GM23248 (cell line): ENCODE measurements at regions not wholly inside any gene's neighbourhood (a gene's known extent, or its start where the extent isn't known, plus 50 kb on each side); places are given as distances from the start of the nearest gene placed in this dataset.
A peak's percentile ranks its signal among the peaks of the same experiment; 100 is the strongest.
"Not testable (repeated sequence)": the region's sequence is repeated elsewhere in the genome, so short reads cannot be mapped to it uniquely, and the experiment has no call there.

Experiments used
- DNase-seq: peaks from one replicate; pipeline ENCODE4 v3.0.0-alpha.2; 2015
- H2AFZ ChIP-seq: fragments of 200-600 bp; sonication (generic); 2 replicates; pipeline ENCODE4 v1.6.1; 2016; ENCODE audit warnings: antibody characterized with exemption
- H3F3A ChIP-seq: fragments of 200-600 bp; sonication (generic); 2 replicates; pipeline ENCODE4 v1.6.1; 2016; ENCODE audit warnings: mild to moderate bottlenecking, antibody characterized with exemption, mixed run types; ENCODE audit not compliant: insufficient read depth
- H3K27ac ChIP-seq: fragments of 200-600 bp; sonication (generic); 2 replicates; pipeline ENCODE4 v1.5.1; 2016; ENCODE audit warnings: mild to moderate bottlenecking
- H3K27me3 ChIP-seq: fragments of 200-600 bp; sonication (generic); replicated peaks from 2 replicates; pipeline ENCODE4 v1.6.1; 2016; ENCODE audit warnings: mild to moderate bottlenecking; ENCODE audit not compliant: insufficient read depth
- H3K36me3 ChIP-seq: fragments of 200-600 bp; sonication (generic); 2 replicates; pipeline ENCODE4 v1.6.1; 2016; ENCODE audit warnings: low read depth, mild to moderate bottlenecking
- H3K4me1 ChIP-seq: fragments of 200-600 bp; sonication (generic); 2 replicates; pipeline ENCODE4 v1.6.1; 2016; ENCODE audit warnings: mild to moderate bottlenecking; ENCODE audit not compliant: insufficient read depth
- H3K4me2 ChIP-seq: fragments of 200-600 bp; sonication (generic); one replicate; pipeline ENCODE4 v1.6.1; 2016; ENCODE audit warnings: mild to moderate bottlenecking; ENCODE audit not compliant: unreplicated experiment
- H3K4me3 ChIP-seq: fragments of 200-600 bp; sonication (generic); 2 replicates; pipeline ENCODE4 v1.5.1; 2016; ENCODE audit warnings: mild to moderate bottlenecking
- H3K79me2 ChIP-seq: fragments of 200-600 bp; sonication (generic); 2 replicates; pipeline ENCODE4 v1.6.1; 2016; ENCODE audit warnings: mild to moderate bottlenecking; ENCODE audit not compliant: insufficient read depth
- H3K9ac ChIP-seq: fragments of 200-600 bp; sonication (generic); 2 replicates; pipeline ENCODE4 v1.6.1; 2016; ENCODE audit warnings: mild to moderate bottlenecking
- H3K9me2 ChIP-seq: fragments of 200-600 bp; sonication (generic); 2 replicates; pipeline ENCODE4 v1.6.1; 2016; ENCODE audit warnings: mixed run types, mild to moderate bottlenecking, moderate library complexity; ENCODE audit not compliant: insufficient read depth
- H3K9me3 ChIP-seq: fragments of 200-600 bp; sonication (generic); one replicate; pipeline ENCODE4 v1.6.1; 2017; ENCODE audit warnings: low read depth
- H4K20me1 ChIP-seq: fragments of 200-600 bp; sonication (generic); 2 replicates; pipeline ENCODE4 v1.6.0; 2016; ENCODE audit not compliant: insufficient read depth
- EZH2 ChIP-seq: fragments of 200-600 bp; sonication (generic); IDR thresholded peaks from 2 replicates; pipeline ENCODE4 v1.6.1; 2018; ENCODE audit warnings: antibody characterized with exemption, mild to moderate bottlenecking; ENCODE audit not compliant: insufficient read depth, poor library complexity, severe bottlenecking
- EZH2phosphoT487 ChIP-seq: fragments of 200-600 bp; sonication (generic); IDR thresholded peaks from 2 replicates; pipeline ENCODE4 v1.6.1; 2018; ENCODE audit warnings: antibody characterized with exemption, moderate library complexity, mild to moderate bottlenecking, low read depth; ENCODE audit not compliant: insufficient read depth
- WGBS, 2 experiments: methylation state at CpG; one replicate each; pipeline ENCODE4 v1.1.6; 2015 to 2017; ENCODE audit warnings: low lambda C conversion rate in 2 of 2, low coverage in 1 of 2; ENCODE audit errors: missing lambda C conversion rate in 2 of 2; 5-methylcytosine and 5-hydroxymethylcytosine counted together
- in situ Hi-C: fragments of 300-500 bp; cut with MboI; formaldehyde crosslinking; loops from 2 replicates; pipeline ENCODE4 v1.15.0; 2020

DNA sequence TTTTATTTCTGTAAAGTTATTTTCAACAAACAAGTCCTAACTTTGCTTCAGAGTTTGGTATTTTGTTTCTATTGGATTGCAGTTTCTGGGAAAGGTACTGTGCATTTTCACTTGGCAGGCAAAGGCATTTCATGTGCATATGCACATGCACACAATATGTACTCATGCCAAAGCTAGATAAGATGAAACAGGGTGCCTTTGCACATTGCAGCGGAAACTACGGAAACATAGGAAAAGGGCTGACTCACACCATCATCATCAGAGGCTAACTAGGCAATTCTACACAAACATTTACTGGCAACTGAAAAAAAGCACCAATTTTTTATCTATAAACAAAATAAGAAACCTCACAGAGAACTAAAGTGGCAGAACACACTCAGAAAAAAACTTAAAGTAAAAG lies 550.6 kb upstream of the NECTIN3 start:
- peak overlapping the region; percentile 62 for H2AFZ ChIP-seq
- H3F3A ChIP-seq = peaks cover 7% of the 10 kb centered on the region
- in situ Hi-C loops = no loop called here
- H3K4me3 ChIP-seq = no peak overlapping the region
- peak; percentile 89 for DNase-seq
- H4K20me1 ChIP-seq = no peaks in the 10 kb centered on the region
- peak overlapping the region; percentile 55 for H3K9ac ChIP-seq
- TF ChIP-seq EZH2phosphoT487 (no peak), EZH2 (no peak)
- peaks cover 16% of the 10 kb centered on the region for H3K4me1 ChIP-seq
- H3K4me2 ChIP-seq = peak overlapping the region; percentile 19
- H3K27ac ChIP-seq = peak overlapping the region; percentile 78
- 16 to 19% methylated on average over 2 of the region's 2 CpGs for WGBS, 2 experiments
- no peaks in the 10 kb centered on the region for H3K27me3 ChIP-seq
- H3K9me2 ChIP-seq = no peaks in the 10 kb centered on the region
- H3K36me3 ChIP-seq = no peaks in the 10 kb centered on the region
- H3K79me2 ChIP-seq = no peaks in the 10 kb centered on the region
- H3K9me3 ChIP-seq = no peaks in the 10 kb centered on the region

DNA sequence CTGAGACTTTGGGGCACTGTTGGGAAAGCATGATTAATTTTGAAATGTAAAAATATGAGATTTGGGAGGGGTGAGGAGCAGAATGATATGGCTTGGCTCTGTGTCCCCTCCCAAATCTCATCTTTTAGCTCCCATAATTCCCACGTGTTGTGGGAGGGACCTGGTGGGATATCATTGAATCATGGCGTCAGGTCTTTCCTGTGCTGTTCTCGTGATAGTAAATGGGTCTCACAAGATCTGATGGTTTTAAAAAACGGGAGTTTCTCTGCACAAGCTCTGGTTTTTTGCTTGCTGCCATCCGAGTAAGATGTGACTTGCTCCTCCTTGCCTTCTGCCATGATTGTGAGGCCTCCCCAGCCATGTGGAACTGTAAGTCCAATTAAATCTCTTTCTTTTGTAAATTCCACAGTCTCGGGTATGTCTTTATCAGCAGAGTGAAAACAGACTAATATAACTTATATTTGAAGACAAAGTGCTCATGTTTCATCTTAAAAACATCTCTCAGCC lies 546.0 kb upstream of the NECTIN3 start:
- in situ Hi-C loops = not testable (repeated sequence)

DNA sequence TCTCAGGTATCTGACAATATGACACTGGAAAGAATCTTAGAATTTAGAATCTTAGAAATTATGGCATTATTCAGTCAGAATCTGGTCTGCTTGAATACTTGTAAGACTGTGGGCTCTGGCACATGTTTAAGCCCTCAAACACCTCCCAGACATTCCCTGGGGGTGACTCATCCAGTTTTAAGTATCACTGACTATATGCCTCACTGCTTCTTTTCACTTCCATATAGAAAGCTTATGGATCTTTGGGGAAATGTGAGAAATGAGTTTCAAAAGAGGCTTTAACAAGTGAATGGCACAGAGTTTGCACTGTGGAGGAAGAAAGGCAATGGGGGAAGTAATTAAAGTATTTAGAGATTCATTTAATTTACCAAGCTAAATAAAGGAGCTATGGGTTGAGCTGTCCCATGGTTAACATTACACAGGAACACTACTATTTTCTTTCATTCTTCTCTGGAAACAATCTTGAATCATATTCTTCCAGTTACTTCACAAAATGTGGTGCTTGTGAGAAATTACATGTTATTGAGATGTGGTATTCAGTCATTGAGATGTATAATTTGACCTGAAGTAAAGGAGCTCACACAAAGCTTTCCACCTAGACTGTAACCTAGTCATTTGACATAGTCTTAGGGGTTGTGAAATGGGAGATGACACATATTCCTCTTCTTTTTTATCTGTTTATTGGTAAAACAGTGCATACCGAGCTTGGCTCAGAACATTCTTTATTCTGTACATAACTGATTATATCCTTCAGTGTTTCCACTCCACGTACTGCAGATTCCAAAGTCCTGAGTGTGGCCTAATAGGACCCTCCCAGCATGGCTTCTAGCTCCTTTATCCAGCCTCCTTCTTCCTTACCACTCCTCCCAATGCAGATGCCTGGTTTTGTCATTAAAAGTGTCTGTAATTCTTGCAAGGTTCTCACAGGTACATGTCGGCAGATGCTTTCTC lies 544.6 kb upstream of the NECTIN3 start:
- Histone ChIP-seq H3K4me3 (peak overlapping the region; percentile 41), H3K79me2 (no peaks in the 10 kb centered on the region), H3K9me3 (no peaks in the 10 kb centered on the region), H3K27me3 (no peaks in the 10 kb centered on the region), H3K27ac (peak overlapping the region; percentile 87), H3K36me3 (no peaks in the 10 kb centered on the region), H3K9me2 (0 out of 2 replicates have a peak, but pooled peaks cover 3% of the 10 kb centered on the region), H3K9ac (peak overlapping the region; percentile 54), H3K4me2 (peak overlapping the region; percentile 68), H3F3A (peaks cover 33% of the 10 kb centered on the region), H3K4me1 (peaks cover 32% of the 10 kb centered on the region), H2AFZ (peak overlapping the region; percentile 64), H4K20me1 (no peaks in the 10 kb centered on the region)
- WGBS, 2 experiments = 30 to 33% methylated on average over 3 of the region's 3 CpGs
- no peak for TF ChIP-seq EZH2
- TF ChIP-seq EZH2phosphoT487 = no peak
- in situ Hi-C loops = no loop called here
- DNase-seq = peak; percentile 94

More for the DNA sequence above, 546.0 kb upstream of the NECTIN3 start:
- WGBS, 2 experiments = 83 to 86% methylated on average over 6 of the region's 6 CpGs
- H3K9me2 ChIP-seq, DNase-seq, H4K20me1 ChIP-seq, H3K27ac ChIP-seq, H2AFZ ChIP-seq, H3K79me2 ChIP-seq, H3K27me3 ChIP-seq, H3K9me3 ChIP-seq, H3K9ac ChIP-seq, H3K36me3 ChIP-seq, H3K4me3 ChIP-seq: not testable (repeated sequence)
- Histone ChIP-seq H3F3A (peaks cover 38% of the 10 kb centered on the region), H3K4me2 (peak overlapping the region; percentile 68), H3K4me1 (peaks cover 45% of the 10 kb centered on the region)

DNA sequence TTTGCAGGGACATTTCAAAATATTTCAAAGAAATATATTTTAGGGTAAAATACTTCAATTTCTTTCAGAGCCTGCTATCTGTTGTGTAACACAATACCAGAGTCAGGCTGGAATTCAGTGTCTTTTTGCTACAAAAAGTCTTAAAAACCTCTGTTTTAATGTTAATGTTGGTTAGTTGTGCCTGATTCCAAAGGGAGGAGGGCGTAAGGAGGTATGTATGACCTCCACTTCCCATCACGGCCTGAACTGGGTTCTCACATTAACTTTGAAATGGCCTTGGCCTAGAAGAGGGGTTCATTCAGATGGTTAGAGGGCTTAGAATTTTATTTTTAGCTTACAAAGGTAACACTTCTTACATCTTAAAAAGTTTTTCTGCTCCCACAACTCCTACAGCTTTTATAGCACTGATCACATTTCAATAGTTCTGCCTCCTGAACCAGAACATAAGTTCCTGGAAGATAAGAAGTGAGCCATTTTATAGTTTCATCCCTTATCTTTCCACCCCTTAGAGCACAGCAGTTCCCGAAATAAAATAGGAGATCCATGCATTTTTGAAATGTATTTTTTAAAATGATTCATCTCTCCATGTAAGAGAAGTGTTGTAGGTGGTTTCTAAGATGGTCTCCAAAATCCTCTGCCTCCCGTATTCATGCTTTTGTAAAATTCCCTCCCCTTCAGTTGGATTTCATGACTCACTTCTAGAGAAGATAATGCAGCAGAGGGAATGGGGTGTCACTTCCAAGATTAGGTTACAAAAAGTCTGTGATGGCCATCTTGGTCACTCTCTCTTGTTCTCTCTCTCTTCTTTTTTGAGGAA lies 543.1 kb upstream of the NECTIN3 start:
- Histone ChIP-seq H3K4me3 (no peak overlapping the region), H3K4me1 (peaks cover 39% of the 10 kb centered on the region), H3F3A (peaks cover 33% of the 10 kb centered on the region), H3K27me3 (no peaks in the 10 kb centered on the region), H4K20me1 (no peaks in the 10 kb centered on the region), H3K27ac (peak overlapping the region; percentile 87; the same call in 1 of the 2 replicates), H3K36me3 (no peaks in the 10 kb centered on the region), H3K9me3 (no peaks in the 10 kb centered on the region), H3K9ac (no peak overlapping the region), H3K9me2 (0 out of 2 replicates have a peak, but pooled peaks cover 3% of the 10 kb centered on the region), H3K4me2 (no peak overlapping the region), H3K79me2 (no peaks in the 10 kb centered on the region), H2AFZ (peak overlapping the region; percentile 64)
- in situ Hi-C loops = no loop called here
- WGBS, 2 experiments = 96% methylated on average over 4 of the region's 4 CpGs
- no peak for DNase-seq
- TF ChIP-seq EZH2 = no peak
- TF ChIP-seq EZH2phosphoT487 = no peak
